ENCODE measurements at regions not wholly inside any gene's neighbourhood (a gene's known extent, or its start where the extent isn't known, plus 50 kb on each side); places are given as distances from the start of the nearest gene placed in this dataset.

DNA sequence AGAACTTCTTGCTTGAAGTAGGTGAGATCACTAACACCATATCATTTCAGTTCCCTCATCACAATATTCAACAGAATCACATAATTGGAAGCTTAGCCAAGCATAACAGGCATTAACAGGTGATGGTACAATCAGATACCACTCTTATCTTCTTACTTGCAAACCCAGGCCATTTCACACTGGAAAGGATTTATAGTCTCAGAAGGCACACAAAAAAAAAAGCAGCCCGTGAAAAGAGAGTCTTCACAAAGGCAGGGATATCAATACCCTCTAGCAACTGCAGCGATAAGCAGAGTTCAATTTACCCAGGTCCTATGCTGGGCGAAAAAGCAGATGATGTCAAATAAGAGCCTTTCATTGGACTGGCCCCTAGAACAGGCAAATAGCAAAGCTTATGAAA, 1082.4 kb downstream of the XPNPEP1 start:
- Histone ChIP-seq H3K27ac (ENCODE audit: low read depth in 1 of 2, low read length in 2 of 2) (no peak overlapping the region), H3K4me3 (ENCODE audit: low read depth in 1 of 3, low read length in 3 of 3) (no peak overlapping the region), H3K4me1 (ENCODE audit: control insufficient read depth in 4 of 4, insufficient read depth in 4 of 4, low read length in 3 of 4) (no peaks in the 10 kb centered on the region), H3K9ac (ENCODE audit: low read depth in 1 of 2, low read length in 2 of 2) (no peak overlapping the region), H3K27me3 (ENCODE audit: control insufficient read depth in 4 of 4, insufficient read depth in 4 of 4, low read length in 3 of 4) (no peaks in the 10 kb centered on the region), H3K9me3 (ENCODE audit: control insufficient read depth in 4 of 4, low read length in 3 of 4) (peaks cover 0 to 8% (median 0%) of the 10 kb centered on the region in 4 donors), H3K36me3 (ENCODE audit: control insufficient read depth in 4 of 4, insufficient read depth in 3 of 4, low read depth in 1 of 4, low read length in 3 of 4) (no peaks in the 10 kb centered on the region)
- TF ChIP-seq, protein P1, sequence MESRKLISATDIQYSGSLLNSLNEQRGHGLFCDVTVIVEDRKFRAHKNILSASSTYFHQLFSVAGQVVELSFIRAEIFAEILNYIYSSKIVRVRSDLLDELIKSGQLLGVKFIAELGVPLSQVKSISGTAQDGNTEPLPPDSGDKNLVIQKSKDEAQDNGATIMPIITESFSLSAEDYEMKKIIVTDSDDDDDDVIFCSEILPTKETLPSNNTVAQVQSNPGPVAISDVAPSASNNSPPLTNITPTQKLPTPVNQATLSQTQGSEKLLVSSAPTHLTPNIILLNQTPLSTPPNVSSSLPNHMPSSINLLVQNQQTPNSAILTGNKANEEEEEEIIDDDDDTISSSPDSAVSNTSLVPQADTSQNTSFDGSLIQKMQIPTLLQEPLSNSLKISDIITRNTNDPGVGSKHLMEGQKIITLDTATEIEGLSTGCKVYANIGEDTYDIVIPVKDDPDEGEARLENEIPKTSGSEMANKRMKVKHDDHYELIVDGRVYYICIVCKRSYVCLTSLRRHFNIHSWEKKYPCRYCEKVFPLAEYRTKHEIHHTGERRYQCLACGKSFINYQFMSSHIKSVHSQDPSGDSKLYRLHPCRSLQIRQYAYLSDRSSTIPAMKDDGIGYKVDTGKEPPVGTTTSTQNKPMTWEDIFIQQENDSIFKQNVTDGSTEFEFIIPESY (IDR thresholded peaks at IDR 0.05): no peak
- TF ChIP-seq, protein P2, sequence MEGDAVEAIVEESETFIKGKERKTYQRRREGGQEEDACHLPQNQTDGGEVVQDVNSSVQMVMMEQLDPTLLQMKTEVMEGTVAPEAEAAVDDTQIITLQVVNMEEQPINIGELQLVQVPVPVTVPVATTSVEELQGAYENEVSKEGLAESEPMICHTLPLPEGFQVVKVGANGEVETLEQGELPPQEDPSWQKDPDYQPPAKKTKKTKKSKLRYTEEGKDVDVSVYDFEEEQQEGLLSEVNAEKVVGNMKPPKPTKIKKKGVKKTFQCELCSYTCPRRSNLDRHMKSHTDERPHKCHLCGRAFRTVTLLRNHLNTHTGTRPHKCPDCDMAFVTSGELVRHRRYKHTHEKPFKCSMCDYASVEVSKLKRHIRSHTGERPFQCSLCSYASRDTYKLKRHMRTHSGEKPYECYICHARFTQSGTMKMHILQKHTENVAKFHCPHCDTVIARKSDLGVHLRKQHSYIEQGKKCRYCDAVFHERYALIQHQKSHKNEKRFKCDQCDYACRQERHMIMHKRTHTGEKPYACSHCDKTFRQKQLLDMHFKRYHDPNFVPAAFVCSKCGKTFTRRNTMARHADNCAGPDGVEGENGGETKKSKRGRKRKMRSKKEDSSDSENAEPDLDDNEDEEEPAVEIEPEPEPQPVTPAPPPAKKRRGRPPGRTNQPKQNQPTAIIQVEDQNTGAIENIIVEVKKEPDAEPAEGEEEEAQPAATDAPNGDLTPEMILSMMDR (IDR thresholded peaks at IDR 0.05; ENCODE audit: low read depth, low read length, missing input control): no peak
- TF ChIP-seq TAF1 (conservative IDR thresholded peaks at IDR 0.05): no peak
- TF ChIP-seq FOXA1 (IDR thresholded peaks at IDR 0.05): no peak
- TF ChIP-seq HNF4G (IDR thresholded peaks at IDR 0.05): no peak
- TF ChIP-seq, protein P3, sequence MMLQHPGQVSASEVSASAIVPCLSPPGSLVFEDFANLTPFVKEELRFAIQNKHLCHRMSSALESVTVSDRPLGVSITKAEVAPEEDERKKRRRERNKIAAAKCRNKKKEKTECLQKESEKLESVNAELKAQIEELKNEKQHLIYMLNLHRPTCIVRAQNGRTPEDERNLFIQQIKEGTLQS (IDR thresholded peaks at IDR 0.05): no peak
- no peak for TF ChIP-seq YY1 (IDR thresholded peaks at IDR 0.05)
- no peak for TF ChIP-seq HNF4A (conservative IDR thresholded peaks at IDR 0.05)
- no peak for TF ChIP-seq RXRA (IDR thresholded peaks at IDR 0.05)
- TF ChIP-seq JUND (IDR thresholded peaks at IDR 0.05): no peak
- TF ChIP-seq, protein P4, sequence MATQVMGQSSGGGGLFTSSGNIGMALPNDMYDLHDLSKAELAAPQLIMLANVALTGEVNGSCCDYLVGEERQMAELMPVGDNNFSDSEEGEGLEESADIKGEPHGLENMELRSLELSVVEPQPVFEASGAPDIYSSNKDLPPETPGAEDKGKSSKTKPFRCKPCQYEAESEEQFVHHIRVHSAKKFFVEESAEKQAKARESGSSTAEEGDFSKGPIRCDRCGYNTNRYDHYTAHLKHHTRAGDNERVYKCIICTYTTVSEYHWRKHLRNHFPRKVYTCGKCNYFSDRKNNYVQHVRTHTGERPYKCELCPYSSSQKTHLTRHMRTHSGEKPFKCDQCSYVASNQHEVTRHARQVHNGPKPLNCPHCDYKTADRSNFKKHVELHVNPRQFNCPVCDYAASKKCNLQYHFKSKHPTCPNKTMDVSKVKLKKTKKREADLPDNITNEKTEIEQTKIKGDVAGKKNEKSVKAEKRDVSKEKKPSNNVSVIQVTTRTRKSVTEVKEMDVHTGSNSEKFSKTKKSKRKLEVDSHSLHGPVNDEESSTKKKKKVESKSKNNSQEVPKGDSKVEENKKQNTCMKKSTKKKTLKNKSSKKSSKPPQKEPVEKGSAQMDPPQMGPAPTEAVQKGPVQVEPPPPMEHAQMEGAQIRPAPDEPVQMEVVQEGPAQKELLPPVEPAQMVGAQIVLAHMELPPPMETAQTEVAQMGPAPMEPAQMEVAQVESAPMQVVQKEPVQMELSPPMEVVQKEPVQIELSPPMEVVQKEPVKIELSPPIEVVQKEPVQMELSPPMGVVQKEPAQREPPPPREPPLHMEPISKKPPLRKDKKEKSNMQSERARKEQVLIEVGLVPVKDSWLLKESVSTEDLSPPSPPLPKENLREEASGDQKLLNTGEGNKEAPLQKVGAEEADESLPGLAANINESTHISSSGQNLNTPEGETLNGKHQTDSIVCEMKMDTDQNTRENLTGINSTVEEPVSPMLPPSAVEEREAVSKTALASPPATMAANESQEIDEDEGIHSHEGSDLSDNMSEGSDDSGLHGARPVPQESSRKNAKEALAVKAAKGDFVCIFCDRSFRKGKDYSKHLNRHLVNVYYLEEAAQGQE (IDR thresholded peaks at IDR 0.05): no peak
- TF ChIP-seq GABPA (IDR thresholded peaks at IDR 0.05 in 1 of 2, conservative IDR thresholded peaks at IDR 0.05 in 1 of 2): no peak
- TF ChIP-seq NR2F2 (IDR thresholded peaks at IDR 0.05): no peak
- no peak for TF ChIP-seq RAD21 (IDR thresholded peaks at IDR 0.05)
- no peak for TF ChIP-seq SP1 (IDR thresholded peaks at IDR 0.05)
- TF ChIP-seq EGR1 (IDR thresholded peaks at IDR 0.05; ENCODE audit: low read depth in 2 of 2): no peak
- 56% methylated on average over 3 of the region's 3 CpGs for WGBS
- DNase-seq (ENCODE audit: low spot score): no peak

DNA sequence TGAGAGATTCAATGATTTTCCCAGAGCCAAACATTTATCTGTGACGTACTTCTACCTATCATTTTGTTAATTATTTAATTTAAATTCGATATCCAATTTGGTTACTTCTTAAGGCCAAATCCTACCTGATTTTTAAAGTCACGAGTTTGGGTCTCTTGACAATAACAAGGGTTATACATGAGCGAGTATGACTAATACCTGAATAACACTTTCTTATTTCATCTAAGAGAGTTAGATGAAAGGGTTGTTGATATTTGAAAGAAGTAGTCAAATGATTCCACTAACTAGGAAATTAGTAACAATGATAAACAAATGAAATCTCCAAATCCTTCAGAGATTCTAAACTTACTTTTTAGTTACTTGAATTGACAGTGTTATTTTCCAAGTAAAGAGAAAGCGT, 1086.9 kb downstream of the XPNPEP1 start:
- H3K4me1 ChIP-seq (ENCODE audit: control insufficient read depth in 4 of 4, insufficient read depth in 4 of 4, low read length in 3 of 4): no peaks in the 10 kb centered on the region
- H3K36me3 ChIP-seq (ENCODE audit: control insufficient read depth in 4 of 4, insufficient read depth in 3 of 4, low read depth in 1 of 4, low read length in 3 of 4): no peaks in the 10 kb centered on the region
- no peak overlapping the region for H3K4me3 ChIP-seq (ENCODE audit: low read depth in 1 of 3, low read length in 3 of 3)
- no peak overlapping the region for H3K9ac ChIP-seq (ENCODE audit: low read depth in 1 of 2, low read length in 2 of 2)
- 73% methylated on average over 5 of the region's 5 CpGs for WGBS
- no peak overlapping the region for H3K27ac ChIP-seq (ENCODE audit: low read depth in 1 of 2, low read length in 2 of 2)
- DNase-seq (ENCODE audit: low spot score): no peak
- no peak for TF ChIP-seq JUND (IDR thresholded peaks at IDR 0.05)
- no peak for TF ChIP-seq HNF4G (IDR thresholded peaks at IDR 0.05)
- no peak for TF ChIP-seq FOXA2 (IDR thresholded peaks at IDR 0.05)
- TF ChIP-seq, protein P5, sequence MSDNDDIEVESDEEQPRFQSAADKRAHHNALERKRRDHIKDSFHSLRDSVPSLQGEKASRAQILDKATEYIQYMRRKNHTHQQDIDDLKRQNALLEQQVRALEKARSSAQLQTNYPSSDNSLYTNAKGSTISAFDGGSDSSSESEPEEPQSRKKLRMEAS (IDR thresholded peaks at IDR 0.05): no peak
- TF ChIP-seq, protein P2 (IDR thresholded peaks at IDR 0.05; ENCODE audit: low read depth, low read length, missing input control): no peak
- no peak for TF ChIP-seq HNF4A (conservative IDR thresholded peaks at IDR 0.05)
- TF ChIP-seq TAF1 (conservative IDR thresholded peaks at IDR 0.05): no peak
- TF ChIP-seq, protein P4 (IDR thresholded peaks at IDR 0.05): no peak
- TF ChIP-seq GABPA (IDR thresholded peaks at IDR 0.05 in 1 of 2, conservative IDR thresholded peaks at IDR 0.05 in 1 of 2): no peak
- no peak for TF ChIP-seq NR2F2 (IDR thresholded peaks at IDR 0.05)
- H3K27me3 ChIP-seq (ENCODE audit: control insufficient read depth in 4 of 4, insufficient read depth in 4 of 4, low read length in 3 of 4): no peaks in the 10 kb centered on the region
- H3K9me3 ChIP-seq (ENCODE audit: control insufficient read depth in 4 of 4, low read length in 3 of 4): no peaks in the 10 kb centered on the region

All from liver (tissue), 8 donors.